ENCODE measurements at regions not wholly inside any gene's neighbourhood (a gene's known extent, or its start where the extent isn't known, plus 50 kb on each side); places are given as distances from the start of the nearest gene placed in this dataset.

DNA sequence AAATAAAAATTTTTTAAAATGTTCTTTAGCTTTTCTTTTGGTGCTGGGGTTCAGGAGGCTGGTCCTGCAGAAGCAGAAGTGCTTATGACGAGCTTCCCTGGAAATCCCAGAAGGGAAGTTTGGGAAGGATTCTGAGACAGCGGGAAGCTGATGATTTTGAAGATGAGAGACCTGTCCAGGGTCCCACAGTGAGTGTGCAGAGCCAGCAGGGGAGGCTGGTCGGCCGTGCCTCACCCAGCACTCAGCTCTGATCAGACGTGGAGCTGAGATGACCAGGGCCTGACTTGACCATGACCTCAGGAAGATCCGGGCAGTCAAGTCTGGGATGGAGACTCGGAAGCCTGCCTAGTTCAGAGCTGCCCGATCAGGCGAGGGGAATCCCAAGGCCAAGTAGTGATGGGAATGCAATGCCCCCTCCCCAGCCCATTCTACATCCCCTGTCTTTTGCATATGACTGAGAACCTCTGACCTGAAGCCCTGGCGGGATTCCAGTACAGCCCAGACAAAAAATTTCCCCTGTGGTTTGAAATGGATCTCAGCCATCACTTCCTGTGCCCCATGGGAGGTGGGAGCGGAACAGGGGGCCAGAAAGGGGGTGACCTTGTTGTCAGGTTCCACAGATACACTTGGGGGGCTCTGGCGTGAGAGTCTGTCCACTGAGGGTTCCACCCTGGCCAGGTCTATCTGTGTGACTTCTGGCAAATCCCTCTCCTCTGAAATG lies 96.8 kb upstream of the RUNX3 start:
- no peak for DNase-seq (ENCODE audit: low read depth)
- TF ChIP-seq, protein P1, sequence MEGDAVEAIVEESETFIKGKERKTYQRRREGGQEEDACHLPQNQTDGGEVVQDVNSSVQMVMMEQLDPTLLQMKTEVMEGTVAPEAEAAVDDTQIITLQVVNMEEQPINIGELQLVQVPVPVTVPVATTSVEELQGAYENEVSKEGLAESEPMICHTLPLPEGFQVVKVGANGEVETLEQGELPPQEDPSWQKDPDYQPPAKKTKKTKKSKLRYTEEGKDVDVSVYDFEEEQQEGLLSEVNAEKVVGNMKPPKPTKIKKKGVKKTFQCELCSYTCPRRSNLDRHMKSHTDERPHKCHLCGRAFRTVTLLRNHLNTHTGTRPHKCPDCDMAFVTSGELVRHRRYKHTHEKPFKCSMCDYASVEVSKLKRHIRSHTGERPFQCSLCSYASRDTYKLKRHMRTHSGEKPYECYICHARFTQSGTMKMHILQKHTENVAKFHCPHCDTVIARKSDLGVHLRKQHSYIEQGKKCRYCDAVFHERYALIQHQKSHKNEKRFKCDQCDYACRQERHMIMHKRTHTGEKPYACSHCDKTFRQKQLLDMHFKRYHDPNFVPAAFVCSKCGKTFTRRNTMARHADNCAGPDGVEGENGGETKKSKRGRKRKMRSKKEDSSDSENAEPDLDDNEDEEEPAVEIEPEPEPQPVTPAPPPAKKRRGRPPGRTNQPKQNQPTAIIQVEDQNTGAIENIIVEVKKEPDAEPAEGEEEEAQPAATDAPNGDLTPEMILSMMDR (IDR thresholded peaks at IDR 0.05; ENCODE audit: insufficient read depth, low read length, poor library complexity, severe bottlenecking) = no peak
- Histone ChIP-seq H3K27me3 (ENCODE audit: control insufficient read depth, insufficient read depth, low read length) (peaks cover 3% of the 10 kb centered on the region), H3K36me3 (ENCODE audit: control insufficient read depth, insufficient read depth, low read length) (no peaks in the 10 kb centered on the region), H3K4me3 (ENCODE audit: low read depth, low read length) (no peak overlapping the region)

DNA sequence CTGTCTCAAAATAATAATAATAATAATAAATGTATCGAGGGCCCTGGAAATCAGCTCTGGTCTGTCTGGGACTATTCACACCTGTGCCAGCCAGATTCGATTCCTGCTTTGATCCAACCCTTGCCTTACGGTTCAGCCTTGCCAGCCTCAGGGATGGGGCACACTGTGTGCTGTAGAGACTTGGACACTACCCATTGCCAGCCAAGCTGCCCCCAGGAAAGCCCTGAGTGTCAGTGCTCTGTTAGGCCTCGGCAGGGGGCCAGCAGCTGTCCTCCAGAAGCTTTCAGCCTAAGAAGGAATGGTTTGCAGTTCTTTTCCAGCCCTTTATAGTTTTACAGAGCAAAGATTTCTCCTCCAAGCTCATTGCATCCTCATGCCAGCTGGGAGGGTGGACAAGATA lies 96.2 kb upstream of the RUNX3 start:
- TF ChIP-seq, protein P1 (IDR thresholded peaks at IDR 0.05; ENCODE audit: insufficient read depth, low read length, poor library complexity, severe bottlenecking) = no peak
- H3K4me3 ChIP-seq (ENCODE audit: low read depth, low read length) = no peak overlapping the region
- no peak for DNase-seq (ENCODE audit: low read depth)
- no peaks in the 10 kb centered on the region for H3K36me3 ChIP-seq (ENCODE audit: control insufficient read depth, insufficient read depth, low read length)
- peaks cover 3% of the 10 kb centered on the region for H3K27me3 ChIP-seq (ENCODE audit: control insufficient read depth, insufficient read depth, low read length)

DNA sequence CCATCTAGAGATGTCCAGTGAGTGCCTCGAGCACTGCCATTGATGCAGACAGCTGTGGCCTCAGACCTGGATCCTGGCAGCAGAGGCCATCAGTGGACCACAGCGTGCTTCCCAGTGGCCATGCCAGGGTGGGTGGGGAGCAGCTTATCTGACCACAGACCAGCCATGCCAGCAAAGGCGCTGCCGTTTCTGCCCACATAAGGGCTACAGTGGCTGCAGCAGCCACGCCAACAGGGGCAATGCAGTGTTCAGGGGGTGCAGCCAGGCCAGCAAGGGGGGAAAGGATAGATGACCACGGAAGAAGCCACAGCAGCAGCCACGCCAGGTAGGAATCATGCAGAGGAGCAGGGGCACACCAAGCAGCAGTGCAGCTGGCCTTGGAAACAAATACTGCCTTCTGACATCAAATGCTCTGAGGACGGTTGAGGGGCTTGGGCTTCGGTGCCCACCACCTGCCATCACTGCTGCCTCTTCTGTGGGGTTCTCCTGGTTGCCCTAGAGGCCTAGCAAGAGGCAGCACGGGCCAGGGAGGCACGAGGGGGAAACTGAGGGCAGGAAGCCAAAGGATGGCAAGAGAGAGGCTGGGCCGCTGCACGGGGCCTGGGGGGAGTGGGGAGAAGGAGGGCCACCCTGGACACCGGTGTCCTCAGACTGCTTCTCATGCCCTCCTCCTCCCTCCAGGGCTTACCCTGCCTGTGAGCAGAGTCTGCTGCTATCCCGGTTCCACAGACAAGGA lies 94.7 kb upstream of the RUNX3 start:
- Histone ChIP-seq H3K36me3 (ENCODE audit: control insufficient read depth, insufficient read depth, low read length) (no peaks in the 10 kb centered on the region), H3K4me3 (ENCODE audit: low read depth, low read length) (no peak overlapping the region), H3K27me3 (ENCODE audit: control insufficient read depth, insufficient read depth, low read length) (peaks cover 3% of the 10 kb centered on the region)
- TF ChIP-seq, protein P1 (IDR thresholded peaks at IDR 0.05; ENCODE audit: insufficient read depth, low read length, poor library complexity, severe bottlenecking) = no peak
- no peak for DNase-seq (ENCODE audit: low read depth)

DNA sequence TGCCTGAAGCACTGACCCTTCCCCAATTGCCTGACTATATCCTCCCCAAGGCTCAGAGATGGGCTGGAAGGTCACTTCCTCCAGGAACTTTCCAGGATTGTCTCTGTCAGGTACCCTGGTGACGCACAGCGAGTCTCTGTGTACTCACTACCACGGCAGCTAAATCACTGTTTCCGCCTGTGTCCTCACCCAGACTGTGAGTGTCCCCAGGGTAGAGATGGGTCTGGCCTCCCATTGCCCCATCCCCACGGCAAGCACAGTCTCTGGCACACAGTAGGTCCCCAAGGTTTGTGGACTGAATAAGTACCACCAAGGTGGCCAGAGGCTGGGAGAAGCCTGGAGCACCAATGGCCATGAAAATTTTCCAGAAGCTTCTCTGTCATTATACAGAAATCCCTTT lies 93.8 kb upstream of the RUNX3 start:
- DNase-seq (ENCODE audit: low read depth) = no peak
- no peaks in the 10 kb centered on the region for H3K36me3 ChIP-seq (ENCODE audit: control insufficient read depth, insufficient read depth, low read length)
- peaks cover 3% of the 10 kb centered on the region for H3K27me3 ChIP-seq (ENCODE audit: control insufficient read depth, insufficient read depth, low read length)
- no peak overlapping the region for H3K4me3 ChIP-seq (ENCODE audit: low read depth, low read length)
- TF ChIP-seq, protein P1 (IDR thresholded peaks at IDR 0.05; ENCODE audit: insufficient read depth, low read length, poor library complexity, severe bottlenecking) = no peak

DNA sequence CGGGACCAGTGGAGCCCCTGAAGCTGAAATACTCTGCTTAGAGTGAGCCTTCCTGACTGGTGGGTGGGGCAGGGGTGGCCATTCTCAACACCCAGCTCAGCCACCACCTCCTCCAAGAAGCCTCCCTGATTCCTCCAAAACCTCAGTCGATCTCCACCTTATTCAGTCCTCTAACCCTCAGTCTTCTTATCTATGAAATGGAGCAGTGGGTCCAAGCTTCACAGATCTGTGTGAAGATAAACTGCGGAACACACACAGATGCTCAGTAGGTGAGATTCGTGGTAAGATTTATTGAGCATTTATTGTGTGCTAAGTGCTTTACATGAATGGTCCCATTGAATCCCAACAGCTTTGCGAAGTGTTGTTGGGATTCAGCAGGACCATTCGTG lies 93.1 kb upstream of the RUNX3 start:
- DNase-seq (ENCODE audit: low read depth) = no peak
- Histone ChIP-seq H3K27me3 (ENCODE audit: control insufficient read depth, insufficient read depth, low read length) (peaks cover 3% of the 10 kb centered on the region), H3K36me3 (ENCODE audit: control insufficient read depth, insufficient read depth, low read length) (no peaks in the 10 kb centered on the region), H3K4me3 (ENCODE audit: low read depth, low read length) (no peak overlapping the region)
- TF ChIP-seq, protein P1 (IDR thresholded peaks at IDR 0.05; ENCODE audit: insufficient read depth, low read length, poor library complexity, severe bottlenecking) = no peak
